GM19328 (cell line): ENCODE measurements at regions not wholly inside any gene's neighbourhood (a gene's known extent, or its start where the extent isn't known, plus 50 kb on each side); places are given as distances from the start of the nearest gene placed in this dataset.
"Not testable (repeated sequence)": the region's sequence is repeated elsewhere in the genome, so short reads cannot be mapped to it uniquely, and the experiment has no call there.

ENCODE experiments used
- ATAC-seq: cut with Tn5 transposase; IDR thresholded peaks from one replicate; pipeline ENCODE4 v1.9.1; 2021; ENCODE audit warnings: mild to moderate bottlenecking, moderate library complexity; ENCODE audit not compliant: unreplicated experiment

DNA sequence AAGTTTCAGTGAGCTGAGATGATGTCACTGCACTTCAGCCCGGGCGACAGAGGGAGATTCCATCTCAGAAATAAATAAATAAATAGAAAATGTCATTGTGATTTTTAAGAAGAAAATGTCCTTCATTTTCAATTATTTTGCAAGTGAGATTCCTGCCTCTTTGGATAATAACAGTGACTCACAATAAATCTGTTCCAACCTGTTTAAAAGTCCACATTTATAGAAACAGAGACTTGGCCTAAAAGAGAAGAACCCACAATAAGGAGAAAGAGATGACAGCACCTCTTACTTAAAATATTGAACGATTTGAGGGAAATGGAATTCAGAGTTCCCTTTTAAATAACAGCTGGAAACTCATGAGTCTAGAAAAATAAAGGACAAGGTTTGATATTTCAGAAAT lies 373.4 kb upstream of the NOX3 start:
- ATAC-seq: no peak

DNA sequence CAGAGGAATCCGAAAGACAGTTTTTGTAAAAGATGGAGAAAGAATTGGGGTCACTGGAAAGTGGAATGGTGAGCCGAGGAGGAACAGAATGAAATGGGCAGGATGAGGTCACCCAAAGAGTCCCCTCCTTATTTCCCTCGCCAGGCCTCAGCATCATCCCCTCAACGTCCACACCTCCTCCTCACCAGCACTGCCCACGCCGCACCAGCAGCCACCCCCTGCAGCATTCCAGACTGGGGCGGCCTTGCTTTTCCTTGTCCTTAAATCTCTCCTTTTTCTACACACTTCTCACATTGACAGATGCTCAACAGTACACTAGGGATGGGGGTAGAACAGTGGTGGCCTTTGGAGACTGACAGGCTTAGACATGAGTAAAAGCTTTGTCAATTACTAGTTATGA lies 363.1 kb upstream of the NOX3 start:
- no peak for ATAC-seq

DNA sequence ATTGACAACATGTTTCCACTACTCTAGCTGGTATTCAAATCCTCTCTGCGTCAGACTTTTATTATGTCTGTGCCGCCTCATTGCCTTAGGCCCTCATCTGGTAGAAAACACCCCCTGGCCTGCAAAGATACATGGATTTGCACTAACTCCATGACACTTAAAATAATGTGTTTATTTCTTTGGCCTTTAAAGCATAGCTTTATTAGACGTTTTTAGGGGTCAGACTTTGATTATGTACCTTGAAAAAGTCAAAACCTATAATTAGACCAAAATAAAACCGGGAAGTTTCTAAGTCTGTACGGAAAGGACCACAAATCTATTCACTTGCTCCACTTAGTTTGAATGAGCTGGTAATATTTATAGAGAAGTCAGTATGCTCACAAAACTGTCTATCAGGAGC lies 357.9 kb upstream of the NOX3 start:
- ATAC-seq: no peak

DNA sequence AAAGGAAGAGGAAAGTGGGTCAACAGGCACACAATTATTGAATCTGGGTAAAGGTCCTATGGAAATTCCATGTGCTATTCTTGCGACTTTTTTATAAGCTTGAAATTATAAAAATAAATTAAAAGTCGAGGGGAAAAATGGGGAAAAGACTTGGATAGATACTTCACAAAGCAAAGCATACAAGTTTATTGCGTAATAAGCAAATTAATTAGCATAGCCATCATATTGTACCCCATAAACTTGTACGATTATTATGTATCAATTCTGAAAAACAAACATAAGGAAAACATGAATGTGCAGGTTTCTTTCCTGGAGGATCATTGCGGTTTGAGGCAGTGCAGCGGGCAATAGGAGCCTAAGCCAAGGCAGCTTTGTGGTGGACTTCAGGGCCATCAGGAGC lies 351.6 kb upstream of the NOX3 start:
- ATAC-seq: no peak

DNA sequence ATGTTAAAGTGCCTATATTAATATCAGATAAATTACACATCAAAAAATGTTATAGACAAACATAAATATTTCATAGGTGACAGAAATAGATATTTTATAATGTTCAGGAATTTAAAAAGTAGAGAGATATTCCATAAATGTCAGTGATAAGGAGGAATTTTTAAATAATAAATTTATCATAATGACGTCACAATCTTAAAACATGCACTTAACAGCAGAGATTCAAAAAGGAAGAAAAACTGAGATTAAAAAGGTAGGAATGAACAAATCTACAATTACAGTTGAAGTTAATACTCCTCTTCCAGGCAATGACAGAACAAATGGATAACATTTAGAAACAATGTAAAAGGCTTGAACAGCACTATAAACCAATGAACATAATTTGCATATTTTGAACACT lies 345.4 kb upstream of the NOX3 start:
- no peak for ATAC-seq

DNA sequence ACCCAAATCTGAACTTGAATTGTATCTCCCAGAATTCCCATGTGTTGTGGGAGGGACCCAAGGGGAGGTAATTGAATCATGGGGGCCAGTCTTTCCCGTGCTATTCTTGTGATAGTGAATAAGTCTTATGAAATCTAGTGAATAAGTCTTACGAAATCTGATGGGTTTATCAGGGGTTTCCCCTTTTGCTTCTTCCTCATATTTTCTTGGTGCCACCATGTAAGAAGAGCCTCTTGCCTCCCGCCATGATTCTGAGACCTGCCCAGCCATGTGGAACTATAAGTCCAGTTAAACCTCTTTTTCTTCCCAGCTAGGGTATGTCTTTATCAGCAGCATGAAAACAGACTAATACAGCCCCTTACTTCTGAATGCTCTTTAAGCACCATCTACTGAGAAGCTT lies 343.2 kb upstream of the NOX3 start:
- not testable (repeated sequence) for ATAC-seq

DNA sequence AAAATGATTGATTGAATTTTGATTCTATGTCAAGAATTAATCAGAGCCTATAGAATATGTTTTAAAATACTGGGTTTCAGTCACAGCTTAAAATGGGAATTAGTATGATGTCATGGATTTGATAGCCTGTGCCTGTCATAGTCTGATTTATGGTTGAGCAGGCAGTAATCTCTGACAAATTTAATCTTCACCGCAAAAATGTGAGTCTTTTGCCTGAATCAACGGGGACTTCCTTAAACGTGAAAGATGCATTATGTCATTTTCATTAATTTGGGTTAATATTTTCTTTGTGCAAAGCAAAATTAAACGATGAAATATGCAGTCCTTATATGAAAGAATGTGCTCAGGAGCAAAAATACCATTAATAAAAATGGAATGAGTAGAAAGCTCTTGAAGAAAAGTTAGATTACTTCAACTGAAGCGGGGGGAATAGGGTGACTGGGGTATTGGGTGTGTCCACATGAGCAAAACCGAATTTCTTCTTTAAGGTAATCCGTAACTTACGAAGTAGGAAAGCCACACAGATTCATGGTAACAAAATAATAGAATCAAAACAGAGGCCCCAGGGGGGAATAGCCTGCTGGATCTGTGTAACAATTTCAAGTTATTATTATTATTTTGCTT lies 339.6 kb upstream of the NOX3 start:
- no peak for ATAC-seq

DNA sequence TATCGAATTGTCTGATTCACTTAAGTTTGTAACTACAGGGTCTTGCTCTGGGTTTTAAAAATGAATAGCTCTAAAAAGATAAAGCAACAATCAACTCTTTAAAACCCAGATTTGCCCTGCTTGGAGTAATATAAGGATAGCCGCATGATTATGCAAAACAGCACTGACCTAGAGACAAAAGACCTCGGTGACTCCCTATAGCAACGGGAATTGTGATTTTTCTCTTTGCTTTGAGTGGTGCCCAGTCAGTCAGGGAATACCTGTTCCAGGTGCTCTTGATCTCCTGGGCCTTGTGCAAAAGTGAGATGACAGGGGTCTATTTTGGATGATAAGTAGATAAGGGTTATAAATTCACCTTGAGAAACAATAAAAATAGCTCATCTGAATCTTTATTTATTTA lies 336.3 kb upstream of the NOX3 start:
- ATAC-seq: no peak

DNA sequence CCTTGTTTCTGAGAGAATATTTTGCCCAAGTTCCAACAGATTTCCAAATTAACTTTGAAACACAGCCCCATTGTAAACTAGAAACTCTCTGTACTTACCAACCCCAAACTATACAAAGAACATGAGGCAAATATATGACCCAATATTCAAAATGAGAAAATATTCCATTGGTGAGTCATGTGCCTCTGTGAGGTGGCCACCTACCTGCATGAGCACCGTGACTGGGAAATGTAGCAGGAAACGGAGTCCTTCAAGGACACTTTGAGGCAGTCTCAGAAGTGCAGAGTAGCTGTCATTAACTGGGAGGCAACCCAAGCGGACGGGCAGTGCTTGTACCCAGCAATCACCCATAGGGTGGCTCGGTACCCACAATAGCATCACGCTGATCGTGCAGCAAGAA lies 335.5 kb upstream of the NOX3 start:
- no peak for ATAC-seq

DNA sequence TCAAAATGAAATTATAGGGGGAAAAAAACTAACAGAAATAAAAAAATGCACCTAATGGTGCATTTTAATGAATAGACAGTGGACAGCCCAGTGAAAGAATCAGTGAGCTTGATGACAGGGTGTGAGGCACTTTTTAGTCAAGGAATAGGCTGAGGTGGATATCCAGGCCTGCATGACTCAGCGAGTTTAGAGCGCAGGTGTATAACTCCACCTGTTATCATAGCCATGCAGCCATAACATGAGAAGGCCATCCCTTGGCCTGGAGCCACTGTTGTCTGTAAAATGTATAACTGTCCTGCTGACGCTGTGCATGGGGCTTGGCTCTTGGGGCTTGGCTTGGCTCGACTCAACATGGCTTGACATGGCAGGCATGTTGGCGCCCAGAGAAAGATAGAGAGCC lies 331.5 kb upstream of the NOX3 start:
- no peak for ATAC-seq

DNA sequence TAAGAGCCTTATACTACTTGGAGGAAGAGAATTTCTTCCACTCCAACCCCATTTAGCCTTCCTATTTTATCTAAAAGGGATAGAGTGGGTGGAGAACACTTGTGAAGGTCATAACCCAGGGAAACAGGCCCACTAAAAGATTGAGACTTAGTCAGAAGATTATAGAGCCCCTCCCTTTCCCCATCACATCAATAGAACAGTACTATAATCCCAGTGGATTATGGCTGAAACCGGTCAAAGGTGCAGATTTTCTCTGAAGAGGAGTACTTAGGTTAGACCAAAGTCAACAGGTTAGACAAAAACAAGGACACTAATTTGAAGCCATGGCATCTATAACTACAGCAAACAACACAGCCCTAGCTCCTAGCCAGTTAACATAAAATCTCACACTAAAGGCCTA lies 330.9 kb upstream of the NOX3 start:
- ATAC-seq: no peak

DNA sequence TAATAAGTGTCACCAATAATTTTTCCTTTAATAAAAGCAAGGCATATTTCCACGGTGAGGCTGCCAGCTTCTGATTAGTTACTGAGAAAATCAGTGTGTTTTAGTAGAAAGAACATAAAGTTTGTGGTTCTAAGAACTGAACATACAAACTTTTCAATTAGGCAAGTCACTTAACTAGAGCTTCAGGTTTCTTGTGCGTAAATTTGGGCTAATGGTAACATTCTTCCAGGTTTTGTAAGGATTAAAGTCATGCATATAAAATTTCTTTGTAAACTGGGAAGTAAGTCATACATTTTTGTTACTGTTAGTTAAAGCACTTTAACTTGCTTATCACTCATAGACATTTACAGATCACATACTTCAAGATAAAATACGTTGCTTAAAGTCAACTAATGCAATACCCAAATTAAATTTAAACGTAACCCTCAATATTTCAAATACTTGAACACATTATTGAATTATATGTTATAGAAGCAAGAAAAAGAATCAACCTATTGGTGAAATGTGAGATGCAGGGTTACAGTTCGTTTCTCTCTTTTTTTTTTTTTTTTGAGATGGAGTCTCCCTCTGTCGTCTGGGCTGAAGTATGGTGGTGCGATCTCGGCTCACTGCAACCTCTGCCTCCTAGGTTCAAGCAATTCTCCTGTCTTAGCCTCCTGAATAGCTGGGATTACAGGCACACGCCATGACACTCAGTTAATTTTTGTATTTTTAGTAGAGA lies 327.3 kb upstream of the NOX3 start:
- no peak for ATAC-seq

DNA sequence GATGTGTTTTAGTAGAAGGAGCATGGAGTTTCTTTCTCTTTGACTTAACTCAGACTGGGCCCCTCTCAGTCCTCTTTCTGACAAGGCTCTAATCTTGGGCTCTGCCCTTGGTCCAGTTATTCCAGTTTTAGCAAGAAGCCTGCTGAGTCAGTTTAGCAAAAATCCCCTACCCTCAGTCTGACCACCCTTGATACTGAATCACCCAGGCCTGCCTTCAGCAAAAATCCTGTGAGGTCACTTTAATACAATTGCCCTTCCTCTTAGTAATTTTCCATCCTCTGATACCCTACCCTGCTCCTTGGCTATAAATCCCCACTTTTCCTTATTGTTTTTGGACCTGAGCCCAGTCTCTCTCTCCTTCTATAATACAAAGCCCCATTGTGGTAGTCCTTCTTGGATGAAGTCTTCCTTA lies 326.7 kb upstream of the NOX3 start:
- no peak for ATAC-seq

DNA sequence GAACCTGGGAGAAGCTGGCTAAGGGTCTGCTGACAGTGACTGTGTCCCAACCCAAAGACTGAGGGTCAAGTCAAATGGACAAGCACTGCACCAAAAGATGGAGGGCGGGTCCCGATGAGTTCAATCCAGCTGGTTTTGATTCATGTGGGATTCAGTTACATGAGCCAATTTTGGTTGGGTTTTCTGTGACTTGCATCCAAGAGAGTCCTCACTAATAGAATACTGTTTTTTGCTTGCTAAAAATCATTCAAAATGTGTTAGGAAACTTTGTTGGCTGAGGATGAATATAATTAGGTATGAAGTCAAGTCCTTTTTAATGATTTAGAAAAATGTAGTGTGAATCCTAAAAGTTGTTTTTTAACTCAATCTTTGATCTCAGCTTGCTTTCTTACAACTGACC lies 323.8 kb upstream of the NOX3 start:
- no peak for ATAC-seq

DNA sequence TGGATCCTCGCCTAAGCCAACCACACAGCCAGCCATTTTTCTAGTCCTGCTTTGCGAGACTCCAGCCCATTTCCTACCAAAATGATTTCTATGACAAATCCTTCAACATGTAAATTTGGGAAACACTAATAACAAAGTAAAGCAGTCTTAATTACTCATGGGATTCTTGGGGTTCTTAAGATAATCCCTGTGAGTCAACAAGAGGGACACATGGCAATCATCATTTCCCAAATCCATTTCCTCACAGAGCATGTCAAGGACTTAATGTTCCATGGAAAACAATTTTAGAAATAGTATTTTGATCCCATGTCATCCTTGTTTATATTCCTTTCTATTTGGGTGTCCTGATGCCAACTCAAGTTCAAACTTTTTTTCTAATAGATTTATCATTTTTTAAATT lies 322.7 kb upstream of the NOX3 start:
- ATAC-seq: no peak

DNA sequence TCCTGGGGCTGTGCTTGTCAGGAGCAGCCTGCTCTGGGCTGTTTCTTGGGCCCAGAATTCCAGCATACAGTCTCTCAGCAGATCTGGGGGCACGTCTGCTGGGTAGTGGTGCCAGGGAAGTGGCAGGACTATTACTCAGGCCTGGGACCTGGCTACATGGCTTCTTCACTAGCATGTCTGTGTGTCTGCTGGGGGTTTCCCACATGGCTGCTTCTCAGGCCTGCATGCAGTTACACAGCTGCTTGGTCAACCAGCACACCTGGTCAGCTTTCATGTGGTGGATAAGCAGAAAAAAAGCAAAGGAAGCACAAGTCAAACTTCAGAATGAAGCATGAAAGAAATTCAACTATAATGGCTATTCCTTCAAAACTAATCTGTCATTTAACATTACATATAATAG lies 316.2 kb upstream of the NOX3 start:
- no peak for ATAC-seq

DNA sequence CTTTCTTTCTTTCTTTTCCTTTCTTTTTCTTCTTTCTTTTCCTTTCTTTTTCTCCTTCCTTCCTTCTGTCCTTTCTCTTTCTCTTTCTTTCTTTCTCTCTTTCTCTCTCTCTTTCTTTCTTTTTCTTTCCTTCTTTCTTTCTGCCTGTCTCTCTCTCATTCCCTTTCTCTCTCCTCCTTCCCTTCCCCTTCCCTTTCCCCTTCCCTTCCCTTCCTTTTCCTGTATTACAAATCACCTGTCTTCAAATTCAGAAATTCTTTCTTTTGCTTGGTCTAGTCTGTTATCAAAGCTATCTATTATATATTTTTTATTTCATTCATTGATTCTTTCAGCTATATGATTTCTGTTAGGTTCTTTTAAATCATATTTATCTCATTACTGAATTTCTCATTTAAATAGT lies 315.2 kb upstream of the NOX3 start:
- no peak for ATAC-seq

DNA sequence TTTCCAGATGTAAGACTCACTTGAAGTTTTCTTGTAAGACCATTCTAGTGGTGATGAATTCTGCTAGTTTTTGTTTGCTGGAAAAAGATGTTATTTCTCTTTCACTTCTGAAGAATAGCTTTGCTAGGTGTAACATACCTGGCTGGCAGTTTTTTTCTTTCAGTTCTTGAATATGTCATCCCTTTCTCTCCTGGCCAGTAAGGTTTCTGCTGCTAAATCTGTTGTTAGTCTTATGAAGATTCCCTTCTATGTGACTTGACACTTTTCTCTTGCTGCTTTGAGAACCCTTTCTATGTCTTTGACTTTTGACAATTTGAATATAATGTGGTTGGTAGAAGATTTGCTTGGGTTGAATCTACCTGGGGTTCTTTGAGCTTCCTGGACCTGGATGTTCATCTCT lies 314.7 kb upstream of the NOX3 start:
- ATAC-seq: no peak

DNA sequence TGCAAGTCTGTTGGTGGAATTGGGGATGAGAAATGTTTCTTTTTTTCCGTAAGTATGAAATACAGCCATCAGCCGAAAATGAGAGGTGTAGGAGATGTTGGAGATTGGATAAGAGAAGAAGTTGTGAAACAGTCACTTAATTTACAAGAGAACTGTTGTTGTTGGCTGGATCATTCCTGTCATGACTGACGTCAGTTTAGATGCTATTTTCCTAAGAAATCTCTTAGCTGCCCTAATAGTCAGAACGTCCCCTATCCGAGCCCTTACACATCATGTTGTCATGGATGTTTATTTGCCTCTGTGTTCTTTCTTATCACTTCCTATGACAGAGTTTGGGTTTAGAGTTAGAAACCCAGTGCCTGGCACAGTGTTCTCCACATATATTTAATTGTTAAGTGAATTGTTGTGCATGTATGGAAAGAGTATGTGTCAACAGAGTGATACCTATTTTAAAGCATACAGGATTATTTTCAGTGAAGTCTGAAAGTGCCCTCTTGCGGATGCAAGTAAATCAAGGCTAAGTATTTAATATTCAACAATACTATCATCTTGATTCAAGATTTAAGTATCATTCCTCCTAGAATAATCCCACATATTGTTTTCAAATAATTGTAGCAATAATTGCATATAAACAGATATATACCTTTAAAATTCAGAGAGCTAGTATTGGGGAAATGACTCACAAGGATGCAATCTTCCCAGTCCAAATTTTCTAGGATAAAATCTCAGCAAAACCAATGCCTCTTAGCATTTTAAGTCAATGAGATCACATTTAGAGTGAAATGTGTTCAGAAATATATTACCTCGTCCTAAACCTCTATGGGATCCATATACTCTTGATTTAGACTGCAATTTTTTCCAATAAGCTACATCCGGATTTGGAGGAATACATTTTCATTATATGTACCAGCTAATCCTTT lies 309.9 kb upstream of the NOX3 start:
- ATAC-seq: no peak

DNA sequence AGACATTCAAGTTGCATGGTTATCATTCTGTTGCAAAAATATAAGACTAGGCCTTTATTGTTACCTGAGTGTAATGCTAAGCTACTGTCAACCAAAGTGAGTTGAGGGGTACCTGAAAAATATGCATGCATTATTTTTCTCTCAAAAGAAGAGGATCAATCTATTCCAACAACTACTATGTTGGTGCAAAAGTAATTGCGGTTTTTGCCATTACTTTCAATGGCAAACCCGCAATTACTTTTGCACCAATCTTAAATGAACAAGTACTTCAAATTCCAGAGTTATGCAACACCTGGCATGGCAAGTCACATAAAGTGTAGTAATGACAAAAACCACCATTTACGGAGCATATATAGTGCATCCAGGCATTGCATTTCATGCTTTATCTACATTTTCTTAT lies 307.0 kb upstream of the NOX3 start:
- no peak for ATAC-seq

DNA sequence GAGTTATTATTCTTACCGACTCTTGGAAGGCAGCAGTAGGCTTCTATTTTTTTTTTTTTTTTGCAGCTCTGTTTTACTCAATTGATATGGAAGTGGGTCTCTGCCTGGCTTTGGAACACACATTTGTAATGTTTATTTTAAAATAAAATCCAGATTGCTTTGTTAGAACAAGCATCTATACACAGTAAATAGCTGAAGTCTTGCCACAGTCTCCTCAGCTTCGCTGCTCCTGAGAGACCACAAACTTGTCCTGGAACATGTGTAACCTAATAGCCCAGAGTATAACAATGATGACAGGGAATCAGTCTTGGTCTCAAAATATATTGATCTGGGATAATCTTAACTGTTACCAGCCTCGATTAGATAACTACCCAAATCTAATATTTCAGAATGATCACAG lies 299.8 kb upstream of the NOX3 start:
- no peak for ATAC-seq

DNA sequence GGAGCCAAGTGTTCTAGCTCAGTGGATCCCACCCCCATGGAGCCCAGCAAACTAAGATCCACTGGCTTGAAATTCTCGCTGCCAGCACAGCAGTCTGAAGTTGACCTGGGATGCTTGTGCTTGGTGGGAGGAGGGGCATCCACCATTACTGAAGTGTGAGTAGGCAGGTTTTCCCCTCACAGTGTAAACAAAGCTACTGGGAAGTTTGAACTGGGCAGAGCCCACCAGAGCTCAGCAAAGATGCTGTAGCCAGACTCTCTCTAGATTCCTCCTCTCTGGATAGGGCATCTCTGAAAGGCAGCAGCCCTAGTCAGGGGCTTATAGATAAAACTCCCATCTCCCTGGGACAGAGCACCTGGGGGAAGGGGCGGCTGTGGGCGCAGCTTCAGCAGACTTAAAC lies 293.1 kb upstream of the NOX3 start:
- ATAC-seq: not testable (repeated sequence)
